HG02623 (cell line): ENCODE measurements at regions not wholly inside any gene's neighbourhood (a gene's known extent, or its start where the extent isn't known, plus 50 kb on each side); places are given as distances from the start of the nearest gene placed in this dataset.

Experiments used
- ATAC-seq: cut with Tn5 transposase; IDR thresholded peaks from one replicate; pipeline ENCODE4 v1.9.1; 2021; ENCODE audit warnings: moderate library complexity; ENCODE audit not compliant: unreplicated experiment

- ATAC-seq, result no peak
Observed at GRCh38 chr21:20554785-20555184, 443.4 kb upstream of the NCAM2 start.

GRCh38 chr21:20570824-20571232 lies 427.4 kb upstream of the NCAM2 start:
- no peak for ATAC-seq

GRCh38 chr21:20572582-20572981 lies 425.6 kb upstream of the NCAM2 start:
- no peak for ATAC-seq

- ATAC-seq, result no peak
Observed at GRCh38 chr21:20581361-20581760, 416.8 kb upstream of the NCAM2 start.

- ATAC-seq, result no peak
Observed at GRCh38 chr21:20591284-20591683, 406.9 kb upstream of the NCAM2 start.

GRCh38 chr21:20592463-20592862 lies 405.7 kb upstream of the NCAM2 start:
- no peak for ATAC-seq

GRCh38 chr21:20603236-20603635 lies 395.0 kb upstream of the NCAM2 start:
- ATAC-seq, result no peak

- no peak for ATAC-seq
Observed at GRCh38 chr21:20611008-20611407, 387.2 kb upstream of the NCAM2 start.

GRCh38 chr21:20613654-20614053 lies 384.6 kb upstream of the NCAM2 start:
- no peak for ATAC-seq

GRCh38 chr21:20617130-20617529 lies 381.1 kb upstream of the NCAM2 start:
- ATAC-seq, result no peak

- no peak for ATAC-seq
Observed at GRCh38 chr21:20618878-20619277, 379.3 kb upstream of the NCAM2 start.

- ATAC-seq, result no peak
Observed at GRCh38 chr21:20627594-20627993, 370.6 kb upstream of the NCAM2 start.

GRCh38 chr21:20631633-20632032 lies 366.6 kb upstream of the NCAM2 start:
- ATAC-seq, result no peak

- ATAC-seq, result no peak
Observed at GRCh38 chr21:20639026-20639425, 359.2 kb upstream of the NCAM2 start.

- ATAC-seq, result no peak
Observed at GRCh38 chr21:20641241-20641640, 357.0 kb upstream of the NCAM2 start.

GRCh38 chr21:20642681-20643080 lies 355.5 kb upstream of the NCAM2 start:
- no peak for ATAC-seq

- no peak for ATAC-seq
Observed at GRCh38 chr21:20644552-20644951, 353.7 kb upstream of the NCAM2 start.

GRCh38 chr21:20645344-20645743 lies 352.9 kb upstream of the NCAM2 start:
- ATAC-seq, result no peak

GRCh38 chr21:20646431-20647165 lies 351.6 kb upstream of the NCAM2 start:
- no peak for ATAC-seq

- ATAC-seq, result no peak
Observed at GRCh38 chr21:20647607-20648006, 350.6 kb upstream of the NCAM2 start.

- ATAC-seq, result no peak
Observed at GRCh38 chr21:20649231-20649630, 349.0 kb upstream of the NCAM2 start.

- ATAC-seq, result no peak
Observed at GRCh38 chr21:20652846-20653245, 345.4 kb upstream of the NCAM2 start.

- ATAC-seq, result no peak
Observed at GRCh38 chr21:20661246-20661645, 337.0 kb upstream of the NCAM2 start.
